GM19238 (cell line): ENCODE measurements at regions not wholly inside any gene's neighbourhood (a gene's known extent, or its start where the extent isn't known, plus 50 kb on each side); places are given as distances from the start of the nearest gene placed in this dataset.

Experiments
- DNase-seq: peaks from one replicate; pipeline ENCODE4 v3.0.0; 2011; ENCODE audit warnings: low spot score; ENCODE audit not compliant: insufficient read length

- no peak for DNase-seq
These were observed 912.4 kb downstream of the VRK1 start for GRCh38 chr14:97709552-97709951.

- DNase-seq: no peak
These were observed 913.5 kb downstream of the VRK1 start for GRCh38 chr14:97710726-97711125.

DNA sequence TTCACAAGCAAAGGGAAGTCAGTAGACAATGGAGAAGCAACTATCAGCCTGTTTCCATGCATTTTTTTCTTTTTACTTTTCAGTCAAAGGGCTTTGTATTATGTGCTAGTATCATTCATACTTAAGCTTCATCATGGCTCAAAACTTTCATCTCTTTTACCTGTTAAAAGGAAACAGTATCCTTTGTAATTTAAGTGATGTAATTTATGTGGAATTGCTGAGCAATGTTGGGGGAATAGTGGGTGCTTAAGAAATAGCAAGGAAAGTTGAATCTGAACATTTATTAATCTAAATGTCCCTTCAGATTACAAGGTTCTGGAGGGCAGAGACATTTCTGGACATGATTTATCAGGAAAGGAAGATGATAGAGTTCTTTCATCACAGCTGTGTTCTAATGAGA is 915.3 kb downstream of the VRK1 start:
- DNase-seq: no peak

GRCh38 chr14:97713023-97713422 is 915.8 kb downstream of the VRK1 start:
- DNase-seq: no peak

GRCh38 chr14:97718886-97719442 is 921.8 kb downstream of the VRK1 start:
- no peak for DNase-seq

DNA sequence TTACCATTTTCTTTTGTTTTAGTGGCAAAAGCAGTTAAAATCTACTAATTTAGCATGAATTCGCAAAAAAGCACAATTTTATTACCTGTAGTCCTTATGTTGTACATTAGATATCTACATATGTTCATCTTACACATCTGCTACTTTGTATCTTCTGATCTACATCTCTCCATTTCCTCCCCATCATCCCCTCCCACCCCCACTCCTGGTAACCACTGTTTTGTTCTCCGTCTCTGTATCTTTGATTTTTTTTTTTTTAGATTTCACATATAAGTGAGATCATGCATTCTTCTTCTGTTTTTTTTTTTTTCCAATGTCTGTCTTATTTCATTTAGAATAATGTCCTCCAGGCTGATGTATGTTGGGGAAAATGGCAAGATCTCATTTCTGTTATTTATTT is 922.7 kb downstream of the VRK1 start:
- DNase-seq: no peak

- no peak for DNase-seq
These were observed 926.2 kb downstream of the VRK1 start for GRCh38 chr14:97723351-97723750.

GRCh38 chr14:97723819-97724218 is 926.6 kb downstream of the VRK1 start:
- no peak for DNase-seq

- no peak for DNase-seq
These were observed 927.1 kb downstream of the VRK1 start for GRCh38 chr14:97724265-97724731.

- no peak for DNase-seq
These were observed 929.5 kb downstream of the VRK1 start for GRCh38 chr14:97726676-97727075.

GRCh38 chr14:97730706-97731105 is 933.5 kb downstream of the VRK1 start:
- no peak for DNase-seq

- no peak for DNase-seq
These were observed 934.6 kb downstream of the VRK1 start for GRCh38 chr14:97731800-97732199.

DNA sequence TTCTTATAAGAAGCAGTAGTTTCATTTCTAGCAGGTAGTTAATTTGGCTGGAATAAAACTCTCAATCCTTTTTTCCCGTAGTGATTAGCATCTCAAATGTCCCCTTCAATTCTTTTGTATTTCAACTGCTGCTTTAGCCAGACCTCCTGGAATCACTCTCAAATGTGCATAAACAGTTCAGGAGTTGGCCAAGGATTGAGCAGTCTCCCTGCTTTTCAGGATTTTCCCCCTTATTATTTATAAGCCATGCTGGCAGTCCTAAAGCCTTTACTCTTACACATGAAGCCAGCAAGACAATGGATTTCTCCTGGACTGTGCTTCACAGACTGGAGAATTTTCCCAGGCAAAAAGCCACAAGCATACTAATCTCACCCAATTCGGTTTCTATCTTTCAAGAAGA is 950.1 kb downstream of the VRK1 start:
- no peak for DNase-seq

GRCh38 chr14:97748616-97749015 is 951.4 kb downstream of the VRK1 start:
- DNase-seq: no peak

- DNase-seq: no peak
These were observed 960.3 kb downstream of the VRK1 start for GRCh38 chr14:97757491-97757890.

- no peak for DNase-seq
These were observed 962.9 kb downstream of the VRK1 start for GRCh38 chr14:97760050-97760449.

GRCh38 chr14:97762386-97762785 is 965.2 kb downstream of the VRK1 start:
- DNase-seq: no peak

- DNase-seq: no peak
These were observed 974.3 kb downstream of the VRK1 start for GRCh38 chr14:97771340-97772045.

DNA sequence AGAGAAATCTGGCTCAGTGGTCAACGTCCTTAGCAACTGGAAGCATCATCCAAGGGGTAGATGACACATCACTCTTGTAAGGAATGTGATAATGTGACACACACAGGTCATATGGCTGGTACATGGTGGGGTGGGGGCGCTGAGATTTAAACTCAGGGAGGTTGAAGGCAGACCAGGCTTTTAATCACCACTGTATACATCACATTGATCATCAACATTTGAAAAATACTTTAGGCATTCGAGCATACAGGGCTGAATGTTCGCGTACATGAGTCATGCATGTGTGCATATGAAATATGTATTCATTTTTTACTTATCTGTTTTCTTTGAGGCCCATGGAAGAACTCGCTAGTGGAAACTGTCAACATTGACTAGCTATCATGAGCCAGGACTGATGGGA is 976.4 kb downstream of the VRK1 start:
- DNase-seq: no peak

- DNase-seq: no peak
These were observed 979.8 kb downstream of the VRK1 start for GRCh38 chr14:97776890-97777558.

DNA sequence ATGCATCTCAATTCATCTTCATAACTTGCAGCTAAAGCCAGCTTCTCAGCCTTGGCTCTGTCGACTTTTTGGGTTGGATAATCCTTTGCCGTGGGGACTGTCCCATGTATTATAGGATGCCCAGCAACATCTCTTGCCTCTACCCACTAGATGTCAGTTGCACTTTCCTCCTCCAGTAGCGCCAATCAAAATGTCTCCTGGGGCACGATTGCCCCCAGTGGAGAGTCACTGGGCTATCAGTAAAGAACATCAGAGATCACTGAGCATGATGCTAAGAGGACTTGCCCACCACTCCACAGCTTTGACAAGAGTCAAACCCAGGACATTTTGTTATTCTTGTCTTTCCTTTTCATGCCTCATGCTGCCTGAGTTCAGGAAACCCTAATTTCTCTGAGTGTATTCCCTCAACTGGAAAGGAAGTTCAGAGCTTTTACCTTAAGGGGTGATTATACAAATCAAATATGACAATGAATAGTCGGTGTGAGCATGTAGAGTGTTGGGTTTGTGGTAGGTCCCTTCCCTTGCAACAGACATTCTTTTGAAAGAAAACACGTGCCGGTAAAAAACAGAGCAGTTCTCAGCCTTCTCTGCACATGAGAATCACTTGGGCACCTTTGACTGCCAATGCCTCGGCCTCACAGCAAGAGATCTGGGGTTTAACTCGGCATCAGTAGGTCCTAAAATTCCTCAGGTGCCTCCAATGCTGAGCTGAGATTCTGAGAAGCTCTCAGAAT is 980.6 kb downstream of the VRK1 start:
- DNase-seq: no peak

- no peak for DNase-seq
These were observed 982.0 kb downstream of the VRK1 start for GRCh38 chr14:97779140-97779539.
